Liver (tissue), 3 donors: ENCODE measurements at regions not wholly inside any gene's neighbourhood (a gene's known extent, or its start where the extent isn't known, plus 50 kb on each side); places are given as distances from the start of the nearest gene placed in this dataset.

ENCODE experiments used
- ATF3 ChIP-seq: IDR thresholded peaks from 2 replicates; pipeline ENCODE4 v1.6.1; 2016; ENCODE audit warnings: antibody characterized with exemption
- CTCF ChIP-seq: fragments of 150-350 bp; IDR thresholded peaks from 2 replicates; pipeline ENCODE4 v1.5.1; 2017; ENCODE audit warnings: improper control_type of control experiment, low read depth, low read length; ENCODE audit not compliant: missing input control
- EGR1 ChIP-seq, 2 donors: IDR thresholded peaks; 2 replicates each; pipeline ENCODE4 v1.6.1; 2016 to 2018; ENCODE audit warnings: antibody characterized with exemption in 2 of 2, low read depth in 2 of 2
- FOXA1 ChIP-seq: IDR thresholded peaks from 2 replicates; pipeline ENCODE4 v1.6.1; 2016; ENCODE audit warnings: antibody characterized with exemption
- GABPA ChIP-seq, 2 donors: IDR thresholded peaks in 1 of 2; conservative IDR thresholded peaks in 1 of 2; 2 replicates each; pipeline ENCODE4 v1.6.1; 2016; ENCODE audit warnings: antibody characterized with exemption in 2 of 2, mild to moderate bottlenecking in 1 of 2, moderate library complexity in 1 of 2
- JUND ChIP-seq, 2 donors: IDR thresholded peaks; 2 replicates each; pipeline ENCODE4 v1.6.1; 2016; ENCODE audit warnings: antibody characterized with exemption in 2 of 2
- MAX ChIP-seq: IDR thresholded peaks from 2 replicates; pipeline ENCODE4 v1.6.1; 2016; ENCODE audit warnings: antibody characterized with exemption
- RAD21 ChIP-seq, 2 donors: IDR thresholded peaks; 2 replicates each; pipeline ENCODE4 v1.6.1; 2016; ENCODE audit warnings: antibody characterized with exemption in 2 of 2, mild to moderate bottlenecking in 2 of 2
- REST ChIP-seq: IDR thresholded peaks from 2 replicates; pipeline ENCODE4 v1.6.1; 2016; ENCODE audit warnings: antibody characterized with exemption, mild to moderate bottlenecking
- RXRA ChIP-seq, 2 donors: IDR thresholded peaks; 2 replicates each; pipeline ENCODE4 v1.6.1; 2017 to 2018; ENCODE audit warnings: antibody characterized with exemption in 2 of 2, mild to moderate bottlenecking in 1 of 2
- TAF1 ChIP-seq: conservative IDR thresholded peaks from 2 replicates; pipeline ENCODE4 v1.6.1; 2016; ENCODE audit warnings: antibody characterized with exemption, mild to moderate bottlenecking
- YY1 ChIP-seq: IDR thresholded peaks from 2 replicates; pipeline ENCODE4 v1.6.1; 2016; ENCODE audit warnings: antibody characterized with exemption, mild to moderate bottlenecking
- ZBTB33 ChIP-seq: IDR thresholded peaks from 2 replicates; pipeline ENCODE4 v1.6.1; 2016; ENCODE audit warnings: antibody characterized with exemption
- donor health status: healthy.
- donor health status: healthy.

GRCh38 chr6:4459032-4459431 is 317.2 kb upstream of the CDYL start:
- no peak for TF ChIP-seq CTCF
- no peak for TF ChIP-seq REST
- TF ChIP-seq MAX = no peak
- TF ChIP-seq RAD21 (IDR thresholded peaks at IDR 0.05) = no peak
- no peak for TF ChIP-seq TAF1
- no peak for TF ChIP-seq RXRA (IDR thresholded peaks at IDR 0.05)
- no peak for TF ChIP-seq ZBTB33
- no peak for TF ChIP-seq EGR1 (IDR thresholded peaks at IDR 0.05; ENCODE audit: low read depth in 2 of 2)
- no peak for TF ChIP-seq JUND (IDR thresholded peaks at IDR 0.05)
- no peak for TF ChIP-seq GABPA (IDR thresholded peaks at IDR 0.05 in 1 of 2, conservative IDR thresholded peaks at IDR 0.05 in 1 of 2)
- no peak for TF ChIP-seq ATF3
- TF ChIP-seq YY1 = no peak
- no peak for TF ChIP-seq FOXA1
